ENCODE measurements at regions not wholly inside any gene's neighbourhood (a gene's known extent, or its start where the extent isn't known, plus 50 kb on each side); places are given as distances from the start of the nearest gene placed in this dataset.

DNA sequence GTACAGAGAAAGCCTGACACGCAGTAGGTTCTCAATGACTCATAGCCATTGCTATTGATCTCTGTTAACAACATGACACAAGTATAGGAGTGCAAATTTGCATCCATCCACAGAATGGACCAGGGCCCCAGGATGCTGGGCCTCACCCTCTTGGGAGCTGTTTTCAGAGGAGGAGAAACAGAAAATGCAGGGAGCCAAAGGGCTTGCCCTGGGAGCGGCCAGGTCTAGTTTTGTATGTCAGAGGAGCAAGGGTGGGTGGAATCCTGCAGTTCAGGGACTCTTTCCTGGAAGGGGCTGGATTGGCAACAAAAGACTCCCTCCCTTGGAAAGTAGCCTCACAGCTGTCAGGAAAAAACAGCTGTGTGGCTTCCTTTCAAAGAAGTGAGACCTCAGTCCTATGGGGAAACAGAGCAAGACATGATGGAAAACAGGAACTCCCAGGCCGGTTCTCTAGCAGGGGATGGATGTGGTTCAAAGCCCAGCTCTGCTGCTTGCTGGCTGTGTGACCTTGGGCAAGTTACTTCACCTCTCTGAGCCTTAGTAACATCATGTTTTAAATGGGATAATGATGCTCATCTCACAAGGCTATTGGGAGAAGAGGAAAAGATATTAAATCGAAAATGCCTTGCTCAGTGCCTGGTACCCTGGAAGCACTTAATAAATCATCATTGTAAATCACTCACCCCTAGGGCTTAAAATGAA, 50.5 kb upstream of the SH3PXD2B start:
- no peaks in the 10 kb centered on the region for H3K23me2 ChIP-seq (ENCODE audit: low read depth, low read length)
- no peak overlapping the region for H4K91ac ChIP-seq (replicated peaks; ENCODE audit: insufficient read length, low read length)
- H3K23ac ChIP-seq (ENCODE audit: insufficient read length): no peak overlapping the region
- peaks cover 0 to 4% (median 2%) of the 10 kb centered on the region in 4 experiments; a peak in 4 of 7 replicates for H3K4me1 ChIP-seq (replicated peaks in 1 of 4; ENCODE audit: control insufficient read depth in 3 of 4, insufficient read depth in 4 of 4, low read length in 3 of 4)
- H2BK5ac ChIP-seq (ENCODE audit: low read depth, low read length): no peak overlapping the region
- TF ChIP-seq KDM1A (IDR thresholded peaks at IDR 0.05; ENCODE audit: borderline replicate concordance, low read length): peak; percentile 49; the same call in 1 of the 2 replicates
- no peak for TF ChIP-seq RXRA (IDR thresholded peaks at IDR 0.05; ENCODE audit: insufficient read depth, low read depth, low read length)
- H3K18ac ChIP-seq (ENCODE audit: extremely low read depth, low read length): no peak overlapping the region
- no peaks in the 10 kb centered on the region for H3K79me1 ChIP-seq (ENCODE audit: low read depth, low read length)
- H3K27me3 ChIP-seq (replicated peaks in 1 of 4; ENCODE audit: control insufficient read depth in 3 of 4, extremely low read depth in 1 of 4, insufficient read depth in 3 of 4, low read length in 3 of 4): peaks cover 0 to 2% (median 1%) of the 10 kb centered on the region in 4 experiments; a peak in 3 of 7 replicates
- H2BK15ac ChIP-seq (ENCODE audit: low read length): no peak overlapping the region
- no peaks in the 10 kb centered on the region for H4K20me1 ChIP-seq (replicated peaks in 1 of 2; ENCODE audit: control insufficient read depth in 1 of 2, insufficient read depth in 2 of 2, low read length in 2 of 2)
- 84% methylated on average over 4 of the region's 4 CpGs; no CpG with 5 or more reads in 1 of the 2 experiments for WGBS, 2 experiments (ENCODE audit: extremely low coverage in 1 of 2, insufficient coverage in 1 of 2, insufficient read length in 1 of 2, insufficient replicate concordance in 2 of 2, low coverage in 1 of 2, low lambda C conversion rate in 2 of 2, missing lambda C conversion rate in 1 of 2)
- H2AFZ ChIP-seq (ENCODE audit: low read length): no peak overlapping the region
- no peak overlapping the region for H3K4me2 ChIP-seq (ENCODE audit: insufficient read depth in 1 of 2, low read depth in 2 of 2, low read length in 2 of 2)
- no peak overlapping the region for H3K14ac ChIP-seq (ENCODE audit: insufficient read length)
- POLR2A ChIA-PET (ENCODE audit: partially characterized antibody): interaction anchor here (0.6 kb wide), 1 partner anchor 137 kb away, joined by 3 read pairs; no protein-coding TSS in a partner anchor
- no peak overlapping the region for H3K9ac ChIP-seq (replicated peaks in 1 of 4; ENCODE audit: extremely low read depth in 1 of 4, low read depth in 3 of 4, low read length in 3 of 4)
- no peak overlapping the region for H4K5ac ChIP-seq (ENCODE audit: insufficient read length, low read depth, low read length)
- FAIRE-seq (no peak), DNase-seq (ENCODE audit: low read depth in 1 of 2, low spot score in 2 of 2) (peak in 1 of 2 experiments; percentile 26)
- CTCF ChIA-PET (ENCODE audit: partially characterized antibody): interaction anchor here (1.6 kb wide), 1 partner anchor 142 kb away, joined by 5 read pairs; no protein-coding TSS in a partner anchor
- no peak overlapping the region for H2AK5ac ChIP-seq (ENCODE audit: low read depth, low read length)
- H3K27ac ChIP-seq (ENCODE audit: low read depth, low read length): no peak overlapping the region
- no peaks in the 10 kb centered on the region for H3K9me3 ChIP-seq (ENCODE audit: insufficient read depth in 2 of 2, low read depth in 1 of 2, low read length in 1 of 2)
- H3K56ac ChIP-seq (replicated peaks; ENCODE audit: insufficient read length, low read depth, low read length): no peak overlapping the region
- no peak overlapping the region for H2BK20ac ChIP-seq (ENCODE audit: low read length)
- H3K4ac ChIP-seq (replicated peaks; ENCODE audit: insufficient read length, low read depth, low read length): no peak overlapping the region
- no peaks in the 10 kb centered on the region for H3K79me2 ChIP-seq (ENCODE audit: control insufficient read depth in 1 of 2, insufficient read depth in 2 of 2, low read length in 2 of 2)
- H2BK12ac ChIP-seq (ENCODE audit: low read depth, low read length): no peak overlapping the region
- H3K4me3 ChIP-seq (ENCODE audit: extremely low read depth in 1 of 4, insufficient read depth in 2 of 4, low read depth in 3 of 4, low read length in 4 of 4): no peak overlapping the region
- no peaks in the 10 kb centered on the region for H3K36me3 ChIP-seq (ENCODE audit: control insufficient read depth in 2 of 4, insufficient read depth in 4 of 4, low read length in 3 of 4)
- H2BK120ac ChIP-seq (replicated peaks; ENCODE audit: low read depth, low read length): no peak overlapping the region
- no peak overlapping the region for H4K8ac ChIP-seq (ENCODE audit: extremely low read depth, insufficient read depth, low read length)

Measured in H1 (cell line).